PC-3 (cell line): ENCODE measurements at regions not wholly inside any gene's neighbourhood (a gene's known extent, or its start where the extent isn't known, plus 50 kb on each side); places are given as distances from the start of the nearest gene placed in this dataset.
A peak's percentile ranks its signal among the peaks of the same experiment; 100 is the strongest.

ENCODE experiments used
- ATAC-seq: fragments of 200-7000 bp; cut with Tn5 transposase; 2 replicates; pipeline ENCODE4 v1.9.1; 2020; ENCODE audit warnings: mild to moderate bottlenecking, moderate library complexity
- BruUV-seq: library from RNA; stranded (reverse); fragments of 400-500 nt; replicated peaks from 2 replicates; lab custom pipeline; 2021; lab: Mats Ljungman, UMichigan
- CTCF ChIA-PET: fragments of 300-600 bp; sonication (Branson Sonifier 250); formaldehyde crosslinking; loops from one replicate; lab custom pipeline; 2022; ENCODE audit warnings: antibody characterized with exemption; lab: Charles Lee
- POLR2A ChIA-PET: fragments of 300-600 bp; sonication (Branson Sonifier 250); formaldehyde crosslinking; loops from one replicate; lab custom pipeline; 2022; ENCODE audit warnings: antibody characterized with exemption; ENCODE audit not compliant: unreplicated experiment; lab: Charles Lee
- DNase-seq: peaks from one replicate; pipeline ENCODE4 v3.0.0-alpha.2; 2015
- H2AFZ ChIP-seq: fragments of 300-600 bp; sonication (generic); 2 replicates; pipeline ENCODE4 v1.6.0; 2016; ENCODE audit warnings: antibody characterized with exemption, low read length
- H3F3A ChIP-seq: fragments of 300-600 bp; sonication (generic); one replicate; pipeline ENCODE4 v1.6.0; 2017; ENCODE audit warnings: antibody characterized with exemption, low read length, control low read depth, mild to moderate bottlenecking; ENCODE audit not compliant: unreplicated experiment
- H3K27ac ChIP-seq: fragments of 300-600 bp; sonication (generic); 2 replicates; pipeline ENCODE4 v1.5.1; 2016; ENCODE audit warnings: mild to moderate bottlenecking, low read length
- H3K27me3 ChIP-seq: fragments of 300-600 bp; sonication (generic); 2 replicates; pipeline ENCODE4 v1.6.1; 2016; ENCODE audit warnings: low read length, mixed read lengths
- H3K36me3 ChIP-seq: fragments of 300-600 bp; sonication (generic); 2 replicates; pipeline ENCODE4 v1.6.1; 2016; ENCODE audit warnings: low read depth, mixed run types, low read length, mixed read lengths
- H3K4me1 ChIP-seq: fragments of 300-600 bp; sonication (generic); 2 replicates; pipeline ENCODE4 v1.5.1; 2016; ENCODE audit warnings: low read length; ENCODE audit not compliant: insufficient read depth
- H3K4me2 ChIP-seq: fragments of 300-600 bp; sonication (generic); 2 replicates; pipeline ENCODE4 v1.6.0; 2016; ENCODE audit warnings: low read length
- H3K4me3 ChIP-seq: fragments of 300-600 bp; sonication (generic); 2 replicates; pipeline ENCODE4 v1.5.1; 2016; ENCODE audit warnings: mild to moderate bottlenecking, low read length, mixed read lengths
- H3K79me2 ChIP-seq: fragments of 300-600 bp; sonication (generic); 2 replicates; pipeline ENCODE4 v1.6.1; 2017; ENCODE audit warnings: low read length, mixed read lengths
- H3K9ac ChIP-seq: fragments of 300-600 bp; sonication (generic); 2 replicates; pipeline ENCODE4 v1.6.0; 2016; ENCODE audit warnings: mild to moderate bottlenecking, low read length
- H3K9me2 ChIP-seq: fragments of 300-600 bp; sonication (generic); replicated peaks from 2 replicates; pipeline ENCODE4 v1.6.1; 2016; ENCODE audit warnings: mixed run types, low read length, mixed read lengths
- H3K9me3 ChIP-seq: fragments of 300-600 bp; sonication (generic); 2 replicates; pipeline ENCODE4 v1.6.1; 2016; ENCODE audit warnings: low read length, mixed read lengths
- H4K20me1 ChIP-seq: fragments of 300-600 bp; sonication (generic); 2 replicates; pipeline ENCODE4 v1.6.1; 2016; ENCODE audit warnings: low read length, mixed read lengths
- EZH2 ChIP-seq: fragments of 300-600 bp; sonication (generic); IDR thresholded peaks from one replicate; pipeline ENCODE4 v1.6.1; 2017; ENCODE audit warnings: antibody characterized with exemption, mild to moderate bottlenecking, low read length; ENCODE audit not compliant: unreplicated experiment
- EZH2phosphoT487 ChIP-seq: fragments of 300-600 bp; sonication (generic); IDR thresholded peaks from 2 replicates; pipeline ENCODE4 v1.6.1; 2018; ENCODE audit warnings: mild to moderate bottlenecking, antibody characterized with exemption, low read length, borderline replicate concordance
- intact Hi-C: fragments of 100-400 bp; cut with micrococcal nuclease; formaldehyde crosslinking; loops from 2 replicates; pipeline ENCODE4 v1.9.0; 2023
- TF ChIP-seq, protein P1 (sequence below): fragments of 300-600 bp; sonication (generic); conservative IDR thresholded peaks from 2 replicates; pipeline ENCODE4 v1.5.1; 2017; ENCODE audit warnings: antibody characterized with exemption, low read depth, mild to moderate bottlenecking, low read length

DNA sequence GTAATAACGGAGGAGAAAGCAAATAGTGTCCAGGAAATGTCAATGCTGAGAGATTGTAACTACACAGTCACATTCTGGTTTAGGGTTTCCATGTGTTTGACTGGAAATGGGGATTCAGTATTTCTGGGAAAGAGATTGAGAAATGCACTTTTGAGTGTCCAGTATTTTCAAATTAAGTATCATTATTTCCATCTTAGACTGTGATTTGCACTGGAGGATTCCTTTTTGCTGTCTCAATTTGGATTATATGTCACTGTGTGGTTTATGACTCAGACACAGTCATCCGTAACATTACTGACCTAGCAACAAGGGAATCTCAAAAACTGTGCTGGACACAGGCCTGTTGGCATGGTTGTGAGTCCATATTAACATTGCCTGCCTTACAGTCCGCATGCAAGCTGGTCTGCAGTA lies 681.4 kb downstream of the CDH11 start:
- ChIA-PET POLR2A (no interaction called here), CTCF (no interaction called here)
- no peak for TF ChIP-seq EZH2
- TF ChIP-seq, protein P1, sequence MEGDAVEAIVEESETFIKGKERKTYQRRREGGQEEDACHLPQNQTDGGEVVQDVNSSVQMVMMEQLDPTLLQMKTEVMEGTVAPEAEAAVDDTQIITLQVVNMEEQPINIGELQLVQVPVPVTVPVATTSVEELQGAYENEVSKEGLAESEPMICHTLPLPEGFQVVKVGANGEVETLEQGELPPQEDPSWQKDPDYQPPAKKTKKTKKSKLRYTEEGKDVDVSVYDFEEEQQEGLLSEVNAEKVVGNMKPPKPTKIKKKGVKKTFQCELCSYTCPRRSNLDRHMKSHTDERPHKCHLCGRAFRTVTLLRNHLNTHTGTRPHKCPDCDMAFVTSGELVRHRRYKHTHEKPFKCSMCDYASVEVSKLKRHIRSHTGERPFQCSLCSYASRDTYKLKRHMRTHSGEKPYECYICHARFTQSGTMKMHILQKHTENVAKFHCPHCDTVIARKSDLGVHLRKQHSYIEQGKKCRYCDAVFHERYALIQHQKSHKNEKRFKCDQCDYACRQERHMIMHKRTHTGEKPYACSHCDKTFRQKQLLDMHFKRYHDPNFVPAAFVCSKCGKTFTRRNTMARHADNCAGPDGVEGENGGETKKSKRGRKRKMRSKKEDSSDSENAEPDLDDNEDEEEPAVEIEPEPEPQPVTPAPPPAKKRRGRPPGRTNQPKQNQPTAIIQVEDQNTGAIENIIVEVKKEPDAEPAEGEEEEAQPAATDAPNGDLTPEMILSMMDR: no peak
- TF ChIP-seq EZH2phosphoT487: no peak
- Histone ChIP-seq H4K20me1 (no peaks in the 10 kb centered on the region), H3K4me1 (peaks cover 21% of the 10 kb centered on the region), H3K4me2 (peak overlapping the region; percentile 82), H3F3A (no peaks in the 10 kb centered on the region), H3K79me2 (no peaks in the 10 kb centered on the region), H3K9ac (peak overlapping the region; percentile 35), H2AFZ (peak overlapping the region; percentile 27; the same call in 1 of the 2 replicates), H3K9me3 (no peaks in the 10 kb centered on the region), H3K27ac (peak overlapping the region; percentile 91), H3K9me2 (no peaks in the 10 kb centered on the region), H3K27me3 (no peaks in the 10 kb centered on the region), H3K4me3 (peak overlapping the region; percentile 40; the same call in 1 of the 2 replicates), H3K36me3 (no peaks in the 10 kb centered on the region)
- no TSS peak for BruUV-seq
- DNase-seq (peak; percentile 90), ATAC-seq (peak; percentile 97)
- intact Hi-C loops: loop anchor here (5.0 to 10.0 kb wide), 2 partner anchors 203 to 286 kb away; no protein-coding TSS in a partner anchor

DNA sequence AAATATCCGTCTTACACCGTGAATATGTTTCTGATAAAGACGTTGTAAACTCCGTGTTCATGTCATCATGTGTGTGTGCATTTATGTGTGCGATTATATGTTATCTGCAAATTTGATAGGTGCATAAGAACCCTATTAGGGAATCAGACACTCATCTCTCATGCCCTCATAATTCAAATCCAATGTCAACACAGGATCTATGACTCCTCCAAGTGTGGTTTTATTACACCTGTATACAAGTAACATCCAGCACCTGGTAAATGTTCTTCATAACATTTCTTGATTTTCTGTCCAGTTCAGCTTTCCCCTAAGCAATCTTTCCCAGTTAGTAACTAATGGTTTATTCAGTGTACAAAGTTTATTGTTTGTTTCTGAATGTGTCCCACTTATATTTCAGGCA lies 681.9 kb downstream of the CDH11 start:
- intact Hi-C loops: loop anchor here (5.0 to 10.0 kb wide), 2 partner anchors 203 to 285 kb away; no protein-coding TSS in a partner anchor
- peak; percentile 60 for DNase-seq
- Histone ChIP-seq H3F3A (no peaks in the 10 kb centered on the region), H3K79me2 (no peaks in the 10 kb centered on the region), H3K36me3 (no peaks in the 10 kb centered on the region), H3K9me2 (no peaks in the 10 kb centered on the region), H3K4me2 (peak overlapping the region; percentile 82), H3K27ac (peak overlapping the region; percentile 91), H3K4me3 (peak overlapping the region; percentile 40; the same call in 1 of the 2 replicates), H4K20me1 (no peaks in the 10 kb centered on the region), H3K27me3 (no peaks in the 10 kb centered on the region), H3K9me3 (no peaks in the 10 kb centered on the region), H2AFZ (peak overlapping the region; percentile 27; the same call in 1 of the 2 replicates), H3K9ac (peak overlapping the region; percentile 35), H3K4me1 (peaks cover 21% of the 10 kb centered on the region)
- POLR2A ChIA-PET: no interaction called here
- peak; percentile 71 for ATAC-seq
- BruUV-seq: no TSS peak
- TF ChIP-seq, protein P1: no peak
- TF ChIP-seq EZH2 (no peak), EZH2phosphoT487 (no peak)
- CTCF ChIA-PET: no interaction called here

DNA sequence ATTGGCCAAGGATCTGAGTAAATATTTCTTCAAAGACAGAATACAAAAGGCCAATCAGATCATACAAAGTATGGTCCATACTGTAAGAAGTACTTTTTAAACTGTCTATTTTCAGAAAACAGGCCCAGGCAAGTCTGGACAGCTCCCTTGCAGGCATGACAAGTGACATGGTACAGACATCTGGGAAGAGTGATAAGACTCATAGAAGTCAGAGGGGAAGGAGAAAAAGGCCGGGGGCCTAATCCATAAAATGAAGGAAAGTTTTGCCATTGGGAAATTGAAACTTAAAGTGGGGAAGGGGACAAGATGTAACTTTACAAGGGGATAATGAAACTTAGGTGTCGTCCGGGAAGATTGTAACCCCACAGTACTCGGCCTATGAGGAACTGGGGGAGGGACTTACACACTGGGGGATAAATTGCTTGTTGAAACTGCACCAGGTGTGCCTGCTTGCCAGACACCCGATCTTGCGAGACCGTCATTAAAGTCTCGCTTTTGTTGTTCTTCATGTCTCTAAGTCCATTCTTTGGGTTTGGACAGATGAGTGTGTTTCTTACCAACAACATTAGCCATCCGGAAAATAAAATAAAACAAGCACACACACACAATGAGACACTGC lies 684.0 kb downstream of the CDH11 start:
- BruUV-seq: no TSS peak

More for the DNA sequence above, 684.0 kb downstream of the CDH11 start:
- peaks cover 21% of the 10 kb centered on the region for H3K4me1 ChIP-seq
- no peak for DNase-seq
- H3K4me3 ChIP-seq: no peak overlapping the region
- H3K27me3 ChIP-seq: no peaks in the 10 kb centered on the region
- no peak overlapping the region for H3K9ac ChIP-seq
- H3K36me3 ChIP-seq: no peaks in the 10 kb centered on the region
- H4K20me1 ChIP-seq: no peaks in the 10 kb centered on the region
- no peak overlapping the region for H3K27ac ChIP-seq
- TF ChIP-seq EZH2phosphoT487 (no peak), EZH2 (no peak)
- TF ChIP-seq, protein P1: no peak
- H3K9me2 ChIP-seq: no peaks in the 10 kb centered on the region
- ATAC-seq: no peak
- H3K79me2 ChIP-seq: no peaks in the 10 kb centered on the region
- H3F3A ChIP-seq: no peaks in the 10 kb centered on the region
- intact Hi-C loops: no loop called here
- POLR2A ChIA-PET: no interaction called here
- no peak overlapping the region for H3K4me2 ChIP-seq
- H3K9me3 ChIP-seq: no peaks in the 10 kb centered on the region
- CTCF ChIA-PET: no interaction called here
- no peak overlapping the region for H2AFZ ChIP-seq
